ENCODE measurements at regions not wholly inside any gene's neighbourhood (a gene's known extent, or its start where the extent isn't known, plus 50 kb on each side); places are given as distances from the start of the nearest gene placed in this dataset.
"Not testable (repeated sequence)": the region's sequence is repeated elsewhere in the genome, so short reads cannot be mapped to it uniquely, and the experiment has no call there.

GRCh38 chr12:17214929-17215328 is 609.0 kb upstream of the LMO3 start:
- DNase-seq, result no peak

- DNase-seq, result no peak
Observed at GRCh38 chr12:17206553-17206952, 600.6 kb upstream of the LMO3 start.

GRCh38 chr12:17204289-17205054 is 598.5 kb upstream of the LMO3 start:
- DNase-seq, result no peak

- no peak for DNase-seq
Observed at GRCh38 chr12:17203497-17203896, 597.5 kb upstream of the LMO3 start.

GRCh38 chr12:17197971-17198370 is 592.0 kb upstream of the LMO3 start:
- no peak for DNase-seq

- no peak for DNase-seq
Observed at GRCh38 chr12:17192721-17193120, 586.8 kb upstream of the LMO3 start.

GRCh38 chr12:17169726-17170471 is 563.9 kb upstream of the LMO3 start:
- DNase-seq, result no peak

- no peak for DNase-seq
Observed at GRCh38 chr12:17159506-17160300, 553.7 kb upstream of the LMO3 start.

GRCh38 chr12:17158201-17158600 is 552.2 kb upstream of the LMO3 start:
- no peak for DNase-seq

- no peak for DNase-seq
Observed at GRCh38 chr12:17151917-17152316, 546.0 kb upstream of the LMO3 start.

GRCh38 chr12:17148706-17149105 is 542.7 kb upstream of the LMO3 start:
- DNase-seq, result no peak

GRCh38 chr12:17142856-17143255 is 536.9 kb upstream of the LMO3 start:
- no peak for DNase-seq

- DNase-seq, result no peak
Observed at GRCh38 chr12:17139931-17140330, 534.0 kb upstream of the LMO3 start.

- no peak for DNase-seq
Observed at GRCh38 chr12:17137396-17137795, 531.4 kb upstream of the LMO3 start.

- DNase-seq, result no peak
Observed at GRCh38 chr12:17134315-17134714, 528.4 kb upstream of the LMO3 start.

- no peak for DNase-seq
Observed at GRCh38 chr12:17132336-17132735, 526.4 kb upstream of the LMO3 start.

- DNase-seq, result not testable (repeated sequence)
Observed at GRCh38 chr12:17116538-17116937, 510.6 kb upstream of the LMO3 start.

- DNase-seq, result peak; percentile 60
Observed at GRCh38 chr12:17110316-17110715, 504.4 kb upstream of the LMO3 start.

- DNase-seq, result peak; percentile 76
Observed at GRCh38 chr12:17108877-17109541, 503.0 kb upstream of the LMO3 start.

GRCh38 chr12:17104801-17105200 is 498.8 kb upstream of the LMO3 start:
- DNase-seq, result no peak

- no peak for DNase-seq
Observed at GRCh38 chr12:17097674-17098073, 491.7 kb upstream of the LMO3 start.

- DNase-seq, result no peak
Observed at GRCh38 chr12:17084831-17085230, 478.9 kb upstream of the LMO3 start.

Data from NCI-H446 treated with DMSO at 0.1 percent for 48 hours (cell line).